ENCODE measurements at regions not wholly inside any gene's neighbourhood (a gene's known extent, or its start where the extent isn't known, plus 50 kb on each side); places are given as distances from the start of the nearest gene placed in this dataset.

DNA sequence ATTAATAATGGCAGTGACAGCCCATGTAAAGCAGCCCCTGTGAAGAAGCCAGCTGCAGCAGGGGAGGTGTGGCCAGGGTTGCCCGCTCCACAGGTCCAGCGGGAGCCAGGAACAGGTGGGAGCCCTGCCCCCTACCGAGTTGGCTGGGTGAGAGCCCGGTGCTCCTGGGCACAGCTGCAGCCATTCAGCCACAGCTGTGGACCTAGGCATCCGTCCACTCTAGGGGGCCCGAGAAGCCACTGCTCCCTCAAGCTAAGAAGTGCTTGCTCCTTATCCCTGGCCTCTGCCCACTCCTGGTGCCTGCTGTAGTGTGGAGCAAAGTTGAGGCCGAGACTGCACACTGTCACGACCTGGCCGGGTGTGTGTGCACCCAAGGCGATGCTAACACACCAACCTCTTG is 1469.0 kb downstream of the PCDH7 start:
- Histone ChIP-seq H3K4me1 (no peaks in the 10 kb centered on the region), H3K27me3 (no peaks in the 10 kb centered on the region), H3K36me3 (no peaks in the 10 kb centered on the region), H3K27ac (no peak overlapping the region), H3K9me3 (peaks cover 0 to 9% (median 0%) of the 10 kb centered on the region in 11 donors), H3K4me3 (no peak overlapping the region)
- intact Hi-C loops (cut with DNase I): no loop called here
- DNase-seq: no peak
- no peak for ATAC-seq
- 86 to 89% methylated on average over 10 of the region's 10 CpGs for WGBS, 2 donors
- TF ChIP-seq, protein P1, sequence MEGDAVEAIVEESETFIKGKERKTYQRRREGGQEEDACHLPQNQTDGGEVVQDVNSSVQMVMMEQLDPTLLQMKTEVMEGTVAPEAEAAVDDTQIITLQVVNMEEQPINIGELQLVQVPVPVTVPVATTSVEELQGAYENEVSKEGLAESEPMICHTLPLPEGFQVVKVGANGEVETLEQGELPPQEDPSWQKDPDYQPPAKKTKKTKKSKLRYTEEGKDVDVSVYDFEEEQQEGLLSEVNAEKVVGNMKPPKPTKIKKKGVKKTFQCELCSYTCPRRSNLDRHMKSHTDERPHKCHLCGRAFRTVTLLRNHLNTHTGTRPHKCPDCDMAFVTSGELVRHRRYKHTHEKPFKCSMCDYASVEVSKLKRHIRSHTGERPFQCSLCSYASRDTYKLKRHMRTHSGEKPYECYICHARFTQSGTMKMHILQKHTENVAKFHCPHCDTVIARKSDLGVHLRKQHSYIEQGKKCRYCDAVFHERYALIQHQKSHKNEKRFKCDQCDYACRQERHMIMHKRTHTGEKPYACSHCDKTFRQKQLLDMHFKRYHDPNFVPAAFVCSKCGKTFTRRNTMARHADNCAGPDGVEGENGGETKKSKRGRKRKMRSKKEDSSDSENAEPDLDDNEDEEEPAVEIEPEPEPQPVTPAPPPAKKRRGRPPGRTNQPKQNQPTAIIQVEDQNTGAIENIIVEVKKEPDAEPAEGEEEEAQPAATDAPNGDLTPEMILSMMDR (IDR thresholded peaks at IDR 0.05): no peak

DNA sequence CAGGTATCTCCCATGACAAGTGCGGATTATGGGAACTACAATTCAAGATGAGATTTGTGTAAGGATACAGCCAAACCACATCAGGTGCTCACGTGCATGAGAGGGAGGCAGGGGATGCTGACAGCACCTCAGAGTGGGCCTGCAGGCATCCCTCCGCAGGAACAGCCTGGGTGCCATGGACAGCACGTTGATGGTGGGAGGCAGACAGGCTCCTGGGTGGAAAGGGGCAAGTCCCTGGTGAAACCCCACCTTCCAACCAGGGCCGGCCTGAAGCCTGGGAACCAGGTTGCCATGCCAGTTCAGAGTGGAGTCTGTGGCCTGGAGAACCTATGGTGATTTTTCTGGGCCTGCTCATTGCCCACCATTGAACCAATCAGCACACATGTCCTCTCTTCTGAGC is 1469.6 kb downstream of the PCDH7 start:
- Histone ChIP-seq H3K9me3 (peaks cover 0 to 9% (median 0%) of the 10 kb centered on the region in 11 donors), H3K27ac (no peak overlapping the region), H3K36me3 (no peaks in the 10 kb centered on the region), H3K4me1 (no peaks in the 10 kb centered on the region), H3K4me3 (no peak overlapping the region), H3K27me3 (no peaks in the 10 kb centered on the region)
- DNase-seq (no peak), ATAC-seq (no peak)
- WGBS, 2 donors: 84 to 87% methylated on average over 5 of the region's 5 CpGs
- intact Hi-C loops (cut with DNase I): no loop called here
- TF ChIP-seq, protein P1 (IDR thresholded peaks at IDR 0.05): no peak

DNA sequence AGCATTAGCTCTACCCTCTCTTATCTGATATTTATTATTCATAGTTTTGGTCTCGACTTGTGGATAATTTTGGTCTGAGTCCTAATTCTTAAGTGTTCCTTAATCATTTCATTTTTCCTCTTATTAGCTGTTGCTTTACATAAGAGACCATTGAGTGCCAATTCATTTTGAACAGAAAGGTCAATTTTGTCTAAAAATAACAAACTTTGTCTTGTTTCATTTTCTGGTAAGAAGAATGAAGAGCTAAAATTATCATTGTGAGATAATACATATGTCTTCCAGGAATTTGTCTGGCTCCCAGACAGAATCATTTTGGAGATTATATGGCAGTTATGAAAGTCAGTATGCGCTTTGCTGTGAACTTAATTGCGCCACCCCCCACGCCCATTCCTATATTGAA is 1471.8 kb downstream of the PCDH7 start:
- no peaks in the 10 kb centered on the region for H3K27me3 ChIP-seq
- peaks cover 0 to 20% (median 0%) of the 10 kb centered on the region in 11 donors for H3K9me3 ChIP-seq
- WGBS, 2 donors: 56 to 67% methylated on average over 4 of the region's 4 CpGs
- intact Hi-C loops (cut with DNase I): no loop called here
- no peak for DNase-seq
- H3K27ac ChIP-seq: no peak overlapping the region
- H3K4me3 ChIP-seq: no peak overlapping the region
- H3K4me1 ChIP-seq: no peaks in the 10 kb centered on the region
- no peak for ATAC-seq
- TF ChIP-seq, protein P1 (IDR thresholded peaks at IDR 0.05): no peak
- H3K36me3 ChIP-seq: no peaks in the 10 kb centered on the region

DNA sequence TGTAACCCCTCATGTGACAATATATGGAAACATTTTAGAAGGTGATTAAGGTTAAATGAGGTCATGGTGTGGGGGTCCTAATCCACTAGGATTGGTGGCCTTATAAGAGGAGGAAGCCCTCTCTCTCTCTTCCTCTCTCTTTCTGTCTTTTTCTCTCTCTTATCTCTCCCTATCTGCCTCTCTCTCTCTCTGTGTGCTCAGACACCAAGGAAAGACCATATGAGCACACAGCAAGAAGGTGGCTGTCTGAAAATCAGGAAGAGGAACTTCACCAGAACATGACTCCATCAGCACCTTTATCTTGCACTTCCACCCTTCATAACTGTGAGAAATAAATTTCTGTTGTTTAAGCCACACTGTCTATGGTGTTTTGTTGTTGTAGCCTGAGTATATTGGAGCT is 1472.2 kb downstream of the PCDH7 start:
- Histone ChIP-seq H3K36me3 (no peaks in the 10 kb centered on the region), H3K9me3 (peaks cover 0 to 24% (median 0%) of the 10 kb centered on the region in 11 donors), H3K4me3 (no peak overlapping the region), H3K4me1 (no peaks in the 10 kb centered on the region), H3K27ac (no peak overlapping the region), H3K27me3 (no peaks in the 10 kb centered on the region)
- DNase-seq (no peak), ATAC-seq (no peak)
- TF ChIP-seq, protein P1 (IDR thresholded peaks at IDR 0.05): no peak
- intact Hi-C loops (cut with DNase I): no loop called here

DNA sequence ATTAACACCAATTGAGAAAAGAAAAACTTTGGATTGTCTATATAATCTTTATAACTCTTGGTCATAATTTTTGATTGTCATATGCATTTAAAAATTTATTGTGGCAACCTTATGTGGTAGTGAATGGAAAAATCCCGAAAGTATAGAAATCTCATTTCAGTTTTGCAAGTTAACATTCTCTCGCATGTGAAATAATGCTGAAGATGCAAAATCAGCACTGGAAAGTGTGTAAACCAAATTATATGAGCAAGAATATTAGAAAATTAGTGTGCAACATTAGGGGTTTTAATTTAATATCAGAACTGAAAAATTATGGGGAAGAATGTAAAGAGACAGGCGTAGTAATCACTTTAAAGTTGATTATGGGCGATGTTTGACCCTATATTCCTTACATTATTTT is 1472.8 kb downstream of the PCDH7 start:
- Histone ChIP-seq H3K4me3 (no peak overlapping the region), H3K27ac (no peak overlapping the region), H3K27me3 (no peaks in the 10 kb centered on the region), H3K9me3 (peaks cover 0 to 25% (median 0%) of the 10 kb centered on the region in 11 donors), H3K36me3 (no peaks in the 10 kb centered on the region), H3K4me1 (no peaks in the 10 kb centered on the region)
- ATAC-seq (no peak), DNase-seq (no peak)
- intact Hi-C loops (cut with DNase I): no loop called here
- TF ChIP-seq, protein P1 (IDR thresholded peaks at IDR 0.05): no peak
- WGBS, 2 donors: 81 to 89% methylated on average over 4 of the region's 4 CpGs
